IPS-NIHi11 (cell line): ENCODE measurements at regions not wholly inside any gene's neighbourhood (a gene's known extent, or its start where the extent isn't known, plus 50 kb on each side); places are given as distances from the start of the nearest gene placed in this dataset.

Source experiments
- DNase-seq: peaks from one replicate; pipeline ENCODE4 v3.0.0; 2012; ENCODE audit warnings: mixed read lengths, low spot score

DNA sequence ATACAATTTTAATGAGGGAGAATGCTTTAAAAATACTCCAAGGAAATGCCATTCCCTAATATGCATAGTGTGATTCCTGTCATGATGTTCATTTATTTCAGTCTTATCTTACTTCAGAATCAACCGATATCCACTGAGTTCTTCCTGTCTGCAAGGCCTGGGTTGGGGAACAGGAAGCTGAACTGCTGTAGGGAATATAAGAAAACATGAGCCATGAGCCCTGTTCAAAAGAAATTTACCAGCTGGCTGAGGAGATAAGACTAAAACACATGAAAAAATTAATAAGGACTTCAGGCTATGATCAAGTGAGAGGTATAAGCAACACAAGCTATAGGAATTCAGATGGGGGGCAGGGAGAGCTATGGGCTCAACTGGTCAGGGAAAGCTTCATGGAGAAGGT, 184.7 kb downstream of the PLPP4 start:
- no peak for DNase-seq

- no peak for DNase-seq
Observed at GRCh38 chr10:120643351-120643750, 186.3 kb downstream of the PLPP4 start.

- no peak for DNase-seq
Observed at GRCh38 chr10:120644556-120645410, 187.8 kb downstream of the PLPP4 start.

DNA sequence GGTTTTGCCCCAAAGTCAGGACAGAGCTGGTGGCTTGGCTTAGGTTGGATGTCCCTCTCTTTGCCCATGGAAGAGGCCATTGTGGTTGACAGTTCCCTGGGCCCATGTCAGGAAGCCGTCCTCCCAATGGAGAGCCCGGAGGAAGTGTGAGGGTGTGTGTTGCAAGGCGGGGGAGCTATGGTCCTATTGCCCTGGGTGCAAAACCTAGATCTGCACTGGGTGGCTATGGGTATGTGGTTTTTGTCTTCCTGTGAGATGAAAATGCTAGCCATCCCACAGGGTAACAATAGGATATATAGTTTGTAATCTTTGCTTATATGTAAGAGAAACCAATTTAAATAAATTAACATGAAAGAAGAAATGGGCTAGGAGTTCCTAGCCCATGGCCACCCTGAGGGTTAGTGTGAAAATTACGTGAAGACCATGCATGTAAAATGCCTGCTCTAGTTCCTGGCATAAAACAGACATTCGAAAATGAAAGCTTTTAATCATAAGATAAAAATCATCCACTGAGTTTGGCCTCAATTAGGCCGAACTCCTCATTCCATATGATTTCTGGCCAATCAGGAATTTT, 189.2 kb downstream of the PLPP4 start:
- DNase-seq: no peak

- no peak for DNase-seq
Observed at GRCh38 chr10:120646738-120647456, 189.9 kb downstream of the PLPP4 start.

DNA sequence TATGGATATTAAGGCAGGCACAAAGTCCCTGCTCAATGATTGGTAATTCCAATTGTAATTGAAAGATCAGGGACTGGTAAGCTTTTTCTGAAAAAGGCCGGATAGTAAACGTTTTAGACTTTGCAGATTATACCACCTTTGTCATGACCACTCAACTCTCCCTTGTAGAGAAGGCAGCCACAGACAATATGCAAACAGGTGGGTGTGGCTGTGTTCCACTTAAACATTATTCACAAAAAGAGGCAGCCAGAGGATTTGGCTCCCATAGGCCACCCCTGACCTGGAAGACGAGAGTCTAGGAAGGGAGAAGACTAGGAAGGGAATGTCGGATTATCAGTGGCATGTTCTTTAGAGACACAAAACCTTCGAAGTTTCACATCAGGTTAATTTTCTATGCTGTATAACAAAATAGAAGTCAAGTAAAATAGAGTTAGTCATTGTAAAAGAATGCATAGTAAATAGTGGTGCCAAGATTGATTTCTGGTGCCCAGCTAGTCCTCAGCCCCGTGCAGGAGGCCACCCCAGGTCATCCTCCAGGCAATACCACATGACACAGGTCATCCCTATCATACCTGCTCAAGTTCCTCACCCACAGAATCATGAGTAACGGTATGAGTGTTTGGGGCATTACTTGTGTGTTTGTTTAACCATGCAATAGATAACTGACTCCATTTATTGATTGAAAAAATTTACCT, 193.8 kb downstream of the PLPP4 start:
- no peak for DNase-seq

DNA sequence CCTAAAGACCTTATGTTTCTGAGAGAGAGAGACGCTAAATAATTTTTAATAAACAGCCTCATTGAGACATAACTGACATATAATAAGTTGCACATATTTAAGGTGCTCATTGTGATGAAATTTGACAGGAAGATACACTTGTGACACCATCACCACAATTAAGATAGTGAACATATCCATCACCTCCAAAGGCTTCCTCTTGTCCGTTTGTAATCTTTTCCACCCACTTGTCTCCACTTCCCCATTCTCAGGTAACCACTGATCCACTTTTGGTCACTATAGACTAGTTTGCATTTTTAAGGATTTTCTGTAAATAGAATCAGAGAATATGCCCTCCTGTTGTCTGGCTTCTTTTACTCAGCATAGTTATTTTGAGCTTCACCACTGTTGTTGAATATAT, 195.1 kb upstream of the WDR11 start:
- DNase-seq: no peak

DNA sequence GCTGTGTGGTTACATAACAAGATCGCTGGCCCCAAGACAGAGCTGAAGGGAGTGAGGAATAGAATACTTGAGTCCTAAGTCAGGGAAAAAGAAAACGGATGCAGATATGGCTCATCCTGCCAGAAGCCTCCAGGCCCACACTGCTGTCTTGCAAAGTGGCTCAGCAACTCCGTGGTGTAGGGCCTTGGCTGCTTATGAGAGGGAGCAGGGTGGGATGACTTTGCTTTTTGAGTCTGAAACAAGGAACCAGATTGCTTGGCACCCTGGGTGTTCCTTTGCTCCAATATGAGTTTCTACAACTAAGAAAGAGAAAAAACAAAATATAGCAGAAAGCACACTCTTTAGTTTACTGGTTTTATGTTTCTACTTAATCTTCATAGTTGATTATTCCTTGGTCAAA, 193.8 kb upstream of the WDR11 start:
- no peak for DNase-seq

DNA sequence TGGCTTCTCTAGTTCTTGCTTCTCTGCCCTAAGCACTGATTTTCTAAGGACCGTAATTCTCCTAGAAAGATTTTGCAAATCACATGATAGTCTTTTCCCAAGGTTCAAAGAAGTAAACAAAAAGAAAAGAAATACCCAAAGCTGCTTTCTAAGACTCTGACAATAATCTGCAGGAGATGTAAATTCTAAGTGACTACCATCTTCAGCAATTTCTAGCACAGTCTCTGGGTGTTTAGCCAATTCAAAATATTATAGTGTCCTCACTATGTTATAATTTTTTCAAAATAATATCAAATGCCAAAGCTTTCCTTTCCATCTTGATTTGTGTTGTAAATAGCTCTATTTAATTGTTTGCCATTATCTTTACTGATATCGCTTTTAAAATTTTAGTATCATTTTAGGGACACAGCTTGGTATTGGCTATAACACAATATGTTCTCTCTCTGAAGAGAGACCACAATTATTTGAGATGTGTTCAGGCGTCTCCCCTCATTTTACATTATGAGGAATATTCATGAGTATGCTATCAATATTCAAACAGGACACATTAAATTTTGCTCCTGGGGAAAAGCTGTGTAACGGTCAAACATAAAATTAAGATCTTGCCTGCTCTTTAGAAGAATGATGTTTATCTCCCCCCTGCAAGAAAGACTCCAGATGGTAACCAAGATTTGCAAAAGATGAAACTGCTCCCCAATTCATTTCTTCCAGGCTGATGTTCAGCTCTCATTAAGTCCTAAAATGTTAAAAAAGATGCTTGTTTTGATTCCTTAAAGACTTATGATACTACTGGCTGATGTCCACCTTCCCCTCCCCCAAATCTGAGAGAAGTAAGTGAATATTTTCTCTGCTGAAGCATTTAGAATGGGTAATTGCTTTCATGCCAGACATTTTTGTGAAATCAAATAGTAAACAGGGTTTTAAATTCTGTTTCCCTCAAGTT, 191.9 kb upstream of the WDR11 start:
- DNase-seq: no peak

DNA sequence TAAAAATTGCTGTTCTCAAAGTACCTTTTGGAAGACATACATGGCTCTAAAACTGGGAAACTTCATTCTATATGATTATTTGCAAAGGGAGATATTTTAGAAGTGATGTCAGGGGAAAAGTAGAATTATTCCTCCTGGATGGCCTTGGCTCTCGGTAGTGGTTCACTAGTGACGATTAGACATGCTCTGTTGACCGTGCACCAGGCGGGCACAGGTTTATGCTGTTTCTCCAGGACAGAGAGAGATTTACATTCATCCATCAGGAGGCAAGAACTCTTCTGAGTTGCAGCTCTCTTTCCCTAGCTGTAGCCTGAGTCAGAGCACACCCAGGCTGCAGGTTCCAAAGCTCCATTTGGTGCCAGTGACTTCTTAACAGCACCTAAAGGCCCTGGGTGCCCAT, 184.9 kb upstream of the WDR11 start:
- no peak for DNase-seq

- no peak for DNase-seq
Observed at GRCh38 chr10:120667276-120667675, 183.9 kb upstream of the WDR11 start.

- DNase-seq: no peak
Observed at GRCh38 chr10:120671491-120671890, 179.7 kb upstream of the WDR11 start.

- no peak for DNase-seq
Observed at GRCh38 chr10:120683454-120683853, 167.7 kb upstream of the WDR11 start.

DNA sequence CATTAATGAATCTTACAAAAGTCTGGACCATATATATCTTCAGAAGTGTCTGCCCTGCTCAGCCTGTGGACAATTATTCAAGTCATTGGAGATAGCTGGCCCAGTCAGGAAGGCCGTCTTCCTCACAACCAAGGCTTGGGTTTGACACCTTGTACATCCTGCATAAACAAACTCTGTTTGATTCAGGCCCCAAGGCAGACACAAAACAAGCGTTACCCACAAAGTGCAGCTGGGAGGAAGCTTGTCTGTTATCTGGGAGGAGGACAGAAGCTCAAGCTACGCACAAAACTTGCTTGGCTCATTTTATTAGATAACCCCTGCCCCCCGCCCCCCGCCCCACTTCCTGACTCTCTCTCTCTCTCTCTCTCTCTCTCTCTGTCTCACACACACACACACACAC, 166.9 kb upstream of the WDR11 start:
- no peak for DNase-seq

DNA sequence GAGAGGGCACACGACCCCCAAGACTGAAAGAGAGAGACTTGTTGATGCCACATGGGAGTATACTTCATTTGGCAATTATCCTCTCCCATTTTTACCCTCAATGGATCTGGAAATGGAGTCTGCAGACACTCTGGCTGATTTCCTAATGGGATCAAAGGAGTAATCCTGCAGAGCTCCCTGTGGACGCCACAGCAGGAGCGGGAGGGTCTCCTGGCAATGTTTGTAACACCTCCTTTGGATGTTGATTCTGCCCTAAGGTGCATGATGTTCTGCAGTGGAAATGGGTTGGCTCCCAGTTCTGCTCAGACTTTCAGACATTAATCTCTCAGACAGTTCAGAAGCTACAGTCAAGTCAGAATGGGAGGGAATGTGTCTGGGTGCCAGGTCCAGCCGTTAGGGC, 166.0 kb upstream of the WDR11 start:
- DNase-seq: no peak

GRCh38 chr10:120688928-120689327, 162.2 kb upstream of the WDR11 start:
- peak; percentile 27 for DNase-seq

DNA sequence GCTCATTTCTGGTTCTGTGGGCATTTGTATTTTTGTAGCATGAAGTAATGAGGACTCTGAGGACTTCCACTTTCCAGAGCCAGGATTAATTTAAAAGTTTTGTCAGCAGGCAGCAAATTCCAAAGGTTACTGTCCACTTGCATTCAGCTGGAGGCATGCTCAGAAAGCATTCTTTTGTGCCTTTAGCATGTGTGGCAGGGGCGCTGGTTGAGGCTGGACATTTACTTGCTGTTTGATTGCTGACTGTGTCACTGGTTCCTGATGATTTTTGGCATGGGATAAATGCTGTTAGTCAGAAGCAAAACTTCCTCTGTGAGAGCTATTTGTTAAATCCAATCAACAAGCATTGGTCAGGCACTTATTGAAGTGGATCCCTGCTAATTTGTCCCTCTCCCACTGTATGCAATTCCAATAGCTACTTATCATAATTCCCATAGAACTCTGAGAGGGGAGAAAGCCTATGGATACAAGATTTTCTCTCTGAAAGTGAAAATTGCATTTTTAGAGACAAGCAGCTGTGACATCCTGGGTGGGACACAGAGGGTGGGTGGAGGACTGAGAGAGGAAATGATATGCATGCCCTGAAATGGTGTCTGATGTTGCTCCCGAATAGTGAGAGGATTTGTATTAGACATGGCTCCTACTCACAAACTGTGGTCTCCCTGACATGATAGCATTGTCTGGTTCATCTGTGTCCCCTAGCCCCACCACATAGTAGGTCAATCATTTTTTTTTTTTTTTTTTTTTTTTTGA, 161.2 kb upstream of the WDR11 start:
- no peak for DNase-seq

GRCh38 chr10:120691625-120692024, 159.5 kb upstream of the WDR11 start:
- DNase-seq: no peak

GRCh38 chr10:120700426-120700825, 150.7 kb upstream of the WDR11 start:
- DNase-seq: no peak

- no peak for DNase-seq
Observed at GRCh38 chr10:120701381-120701780, 149.8 kb upstream of the WDR11 start.

- no peak for DNase-seq
Observed at GRCh38 chr10:120702032-120702431, 149.1 kb upstream of the WDR11 start.
